ENCODE measurements at regions not wholly inside any gene's neighbourhood (a gene's known extent, or its start where the extent isn't known, plus 50 kb on each side); places are given as distances from the start of the nearest gene placed in this dataset.

DNA sequence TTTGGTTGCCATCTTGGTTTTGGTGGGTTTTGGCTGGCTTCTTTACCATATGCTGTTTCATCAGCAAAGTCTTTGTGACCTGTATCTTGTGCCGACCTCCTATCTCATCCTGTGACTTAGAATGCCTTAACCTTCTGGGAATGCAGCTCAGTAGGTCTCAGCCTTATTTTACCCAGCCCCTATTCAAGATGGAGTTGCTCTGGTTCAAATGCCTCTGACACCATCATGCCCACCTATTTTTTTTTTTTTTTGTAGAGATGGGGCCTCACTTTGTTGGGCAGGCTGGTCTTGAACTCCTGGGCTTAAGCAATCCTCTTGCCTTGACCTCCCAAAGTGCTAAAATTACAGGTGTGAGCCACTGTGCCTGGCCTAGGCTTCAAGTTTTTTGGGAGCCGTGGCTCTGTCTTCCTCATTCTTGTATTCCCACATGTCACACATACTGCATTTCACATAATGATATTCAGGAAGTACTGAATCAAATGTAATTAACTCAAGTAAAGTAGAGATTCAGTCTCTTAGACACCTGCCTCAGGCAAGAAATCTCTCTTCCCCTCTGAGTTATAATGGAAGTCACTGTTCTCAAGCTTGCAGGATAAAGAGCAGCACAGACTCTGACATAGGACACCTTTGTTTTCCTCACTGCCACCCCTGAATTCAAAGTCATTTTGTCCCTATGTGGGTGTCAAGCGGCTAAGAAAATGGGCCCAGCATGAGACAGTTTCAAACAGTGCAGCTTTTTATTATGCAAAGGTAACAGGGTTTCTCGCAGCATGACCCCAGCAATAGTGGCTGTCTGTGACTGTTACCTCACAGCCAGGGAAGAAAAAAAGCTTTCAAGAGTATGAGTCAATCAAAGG, 159.0 kb downstream of the PTPN11 start:
- TF ChIP-seq EZH2 (IDR thresholded peaks at IDR 0.05; ENCODE audit: insufficient read depth, poor library complexity, severe bottlenecking) (no peak), EZH2phosphoT487 (IDR thresholded peaks at IDR 0.05; ENCODE audit: insufficient read depth, low read depth) (no peak)
